ENCODE measurements at regions not wholly inside any gene's neighbourhood (a gene's known extent, or its start where the extent isn't known, plus 50 kb on each side); places are given as distances from the start of the nearest gene placed in this dataset.

DNA sequence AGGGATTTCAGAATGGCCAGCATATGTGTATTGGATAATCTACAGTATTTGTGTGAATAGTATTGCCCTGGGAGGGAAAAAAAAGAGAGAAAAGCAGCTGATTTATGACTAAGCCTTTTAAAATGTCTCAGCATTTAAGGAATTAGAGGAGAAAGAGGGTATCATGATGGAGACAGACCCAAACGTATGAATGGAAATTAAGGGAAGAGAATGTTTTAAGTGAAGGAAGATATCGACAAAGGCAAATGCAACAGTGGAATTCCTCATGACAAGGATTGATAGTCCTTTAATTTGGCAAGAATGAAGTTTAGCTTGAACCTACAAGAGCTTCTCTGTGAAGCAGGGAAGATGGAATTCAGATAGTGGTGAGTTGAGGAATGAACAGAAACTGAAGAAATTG, 367.3 kb upstream of the POU3F2 start:
- Histone ChIP-seq H3K27ac (no peak overlapping the region), H3K36me3 (ENCODE audit: low read depth, missing control alignments) (no peaks in the 10 kb centered on the region), H3K4me1 (no peaks in the 10 kb centered on the region), H3K4me3 (no peak overlapping the region), H3K27me3 (no peaks in the 10 kb centered on the region), H3K9me3 (no peaks in the 10 kb centered on the region)
- no peak for TF ChIP-seq POLR2A (IDR thresholded peaks at IDR 0.05)
- TF ChIP-seq, protein P1, sequence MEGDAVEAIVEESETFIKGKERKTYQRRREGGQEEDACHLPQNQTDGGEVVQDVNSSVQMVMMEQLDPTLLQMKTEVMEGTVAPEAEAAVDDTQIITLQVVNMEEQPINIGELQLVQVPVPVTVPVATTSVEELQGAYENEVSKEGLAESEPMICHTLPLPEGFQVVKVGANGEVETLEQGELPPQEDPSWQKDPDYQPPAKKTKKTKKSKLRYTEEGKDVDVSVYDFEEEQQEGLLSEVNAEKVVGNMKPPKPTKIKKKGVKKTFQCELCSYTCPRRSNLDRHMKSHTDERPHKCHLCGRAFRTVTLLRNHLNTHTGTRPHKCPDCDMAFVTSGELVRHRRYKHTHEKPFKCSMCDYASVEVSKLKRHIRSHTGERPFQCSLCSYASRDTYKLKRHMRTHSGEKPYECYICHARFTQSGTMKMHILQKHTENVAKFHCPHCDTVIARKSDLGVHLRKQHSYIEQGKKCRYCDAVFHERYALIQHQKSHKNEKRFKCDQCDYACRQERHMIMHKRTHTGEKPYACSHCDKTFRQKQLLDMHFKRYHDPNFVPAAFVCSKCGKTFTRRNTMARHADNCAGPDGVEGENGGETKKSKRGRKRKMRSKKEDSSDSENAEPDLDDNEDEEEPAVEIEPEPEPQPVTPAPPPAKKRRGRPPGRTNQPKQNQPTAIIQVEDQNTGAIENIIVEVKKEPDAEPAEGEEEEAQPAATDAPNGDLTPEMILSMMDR (IDR thresholded peaks at IDR 0.05) = no peak
- WGBS, 2 donors = 65 to 69% methylated on average over 2 of the region's 2 CpGs
- intact Hi-C loops (cut with DNase I; ENCODE audit: low total_unique reads) = no loop called here
- DNase-seq = no peak

DNA sequence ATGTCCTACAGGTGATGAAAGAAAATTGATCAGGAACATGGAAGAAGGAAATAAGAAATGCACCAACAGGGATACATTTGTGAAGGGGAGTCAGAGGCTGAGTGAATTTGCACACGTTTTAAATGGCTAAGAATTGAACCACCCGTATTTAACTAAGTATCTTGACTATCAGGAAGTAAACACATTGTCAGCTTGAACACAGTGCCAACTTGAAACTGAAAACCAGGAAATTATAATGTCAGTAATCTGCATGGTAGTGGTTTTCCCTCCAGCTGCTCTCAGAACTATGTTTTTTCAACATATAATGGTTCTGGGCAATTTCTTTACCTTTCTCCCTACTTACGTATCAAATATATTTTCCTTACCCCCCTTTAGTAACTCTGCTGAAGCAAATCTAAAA, 366.5 kb upstream of the POU3F2 start:
- 58 to 68% methylated on average over 3 of the region's 3 CpGs for WGBS, 2 donors
- Histone ChIP-seq H3K4me3 (no peak overlapping the region), H3K36me3 (ENCODE audit: low read depth, missing control alignments) (no peaks in the 10 kb centered on the region), H3K27ac (no peak overlapping the region), H3K9me3 (no peaks in the 10 kb centered on the region), H3K27me3 (no peaks in the 10 kb centered on the region), H3K4me1 (no peaks in the 10 kb centered on the region)
- no peak for TF ChIP-seq POLR2A (IDR thresholded peaks at IDR 0.05)
- TF ChIP-seq, protein P1 (IDR thresholded peaks at IDR 0.05) = no peak
- no peak for DNase-seq
- intact Hi-C loops (cut with DNase I; ENCODE audit: low total_unique reads) = no loop called here

DNA sequence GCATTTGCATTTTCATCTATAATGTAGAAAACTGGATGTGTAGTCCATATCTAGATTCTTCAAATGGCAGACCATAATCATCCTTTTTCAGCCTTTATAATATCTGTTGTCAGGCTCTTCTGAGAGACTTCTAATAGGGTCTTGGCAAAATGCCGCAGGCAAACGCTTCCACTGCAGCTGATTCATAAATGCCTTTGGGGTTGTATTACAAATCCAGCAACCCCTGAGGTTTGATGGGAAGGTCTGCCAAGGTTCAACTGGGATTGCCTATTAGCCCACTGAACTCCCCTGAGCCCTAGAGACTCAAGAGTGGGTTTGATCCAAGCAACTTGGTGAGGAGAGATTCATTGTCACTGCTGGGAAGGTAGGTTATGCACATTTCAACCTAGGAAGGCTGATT, 365.2 kb upstream of the POU3F2 start:
- H3K27ac ChIP-seq = no peak overlapping the region
- H3K4me1 ChIP-seq = no peaks in the 10 kb centered on the region
- no peak for DNase-seq
- 84 to 90% methylated on average over 2 of the region's 2 CpGs for WGBS, 2 donors
- no peaks in the 10 kb centered on the region for H3K27me3 ChIP-seq
- TF ChIP-seq, protein P1 (IDR thresholded peaks at IDR 0.05) = no peak
- no peak for TF ChIP-seq POLR2A (IDR thresholded peaks at IDR 0.05)
- H3K9me3 ChIP-seq = no peaks in the 10 kb centered on the region
- intact Hi-C loops (cut with DNase I; ENCODE audit: low total_unique reads) = no loop called here
- H3K36me3 ChIP-seq (ENCODE audit: low read depth, missing control alignments) = no peaks in the 10 kb centered on the region
- no peak overlapping the region for H3K4me3 ChIP-seq

GRCh38 chr6:98470821-98471220, 363.6 kb upstream of the POU3F2 start:
- intact Hi-C loops (cut with DNase I; ENCODE audit: low total_unique reads) = no loop called here
- Histone ChIP-seq H3K36me3 (ENCODE audit: low read depth, missing control alignments) (no peaks in the 10 kb centered on the region), H3K27ac (no peak overlapping the region), H3K4me3 (no peak overlapping the region), H3K4me1 (no peaks in the 10 kb centered on the region), H3K27me3 (no peaks in the 10 kb centered on the region), H3K9me3 (no peaks in the 10 kb centered on the region)
- DNase-seq = no peak
- TF ChIP-seq, protein P1 (IDR thresholded peaks at IDR 0.05) = no peak
- TF ChIP-seq POLR2A (IDR thresholded peaks at IDR 0.05) = no peak
- WGBS, 2 donors = 86 to 94% methylated on average over 1 of the region's 1 CpG

DNA sequence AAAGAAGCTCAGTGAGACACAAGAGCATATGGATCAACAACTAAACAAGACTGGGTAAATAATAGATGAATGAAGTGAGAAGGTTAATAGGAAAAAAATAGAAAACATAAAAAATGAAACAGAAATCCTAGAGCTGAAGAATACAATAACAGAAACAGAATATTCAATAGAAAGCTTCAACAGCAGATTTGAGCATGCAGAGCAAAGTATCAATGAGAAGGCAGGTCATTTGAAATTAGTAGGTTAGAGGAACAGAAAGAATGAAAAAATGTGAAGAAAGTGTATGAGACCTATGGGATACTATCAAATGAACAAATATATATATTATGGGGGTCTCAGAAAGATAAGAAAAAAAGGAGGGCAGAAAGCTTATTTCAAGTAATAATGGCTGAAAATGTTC, 362.9 kb upstream of the POU3F2 start:
- H3K4me3 ChIP-seq = no peak overlapping the region
- no peaks in the 10 kb centered on the region for H3K27me3 ChIP-seq
- H3K4me1 ChIP-seq = no peaks in the 10 kb centered on the region
- DNase-seq = no peak
- H3K36me3 ChIP-seq (ENCODE audit: low read depth, missing control alignments) = no peaks in the 10 kb centered on the region
- no peak overlapping the region for H3K27ac ChIP-seq
- H3K9me3 ChIP-seq = no peaks in the 10 kb centered on the region
- TF ChIP-seq, protein P1 (IDR thresholded peaks at IDR 0.05) = no peak
- no peak for TF ChIP-seq POLR2A (IDR thresholded peaks at IDR 0.05)
- intact Hi-C loops (cut with DNase I; ENCODE audit: low total_unique reads) = no loop called here

All from testis (tissue), 2 donors.